Breast epithelium (tissue), 3 donors: ENCODE measurements at regions not wholly inside any gene's neighbourhood (a gene's known extent, or its start where the extent isn't known, plus 50 kb on each side); places are given as distances from the start of the nearest gene placed in this dataset.

Experiments
- POLR2A ChIP-seq: fragments of 450-650 bp; IDR thresholded peaks from one replicate; pipeline ENCODE4 v1.6.1; 2016; ENCODE audit warnings: antibody characterized with exemption, mild to moderate bottlenecking, moderate library complexity
- POLR2AphosphoS5 ChIP-seq, 3 donors: sonication (generic); formaldehyde crosslinking; IDR thresholded peaks; one replicate each; pipeline ENCODE4 v1.6.1; 2017; ENCODE audit warnings: antibody characterized with exemption in 3 of 3
- TF ChIP-seq, protein P1 (sequence below), 3 donors: fragments of 450-650 bp; IDR thresholded peaks; one replicate each; pipeline ENCODE4 v1.5.1; 2016 to 2017; ENCODE audit warnings: antibody characterized with exemption in 3 of 3, mild to moderate bottlenecking in 3 of 3, moderate library complexity in 3 of 3

DNA sequence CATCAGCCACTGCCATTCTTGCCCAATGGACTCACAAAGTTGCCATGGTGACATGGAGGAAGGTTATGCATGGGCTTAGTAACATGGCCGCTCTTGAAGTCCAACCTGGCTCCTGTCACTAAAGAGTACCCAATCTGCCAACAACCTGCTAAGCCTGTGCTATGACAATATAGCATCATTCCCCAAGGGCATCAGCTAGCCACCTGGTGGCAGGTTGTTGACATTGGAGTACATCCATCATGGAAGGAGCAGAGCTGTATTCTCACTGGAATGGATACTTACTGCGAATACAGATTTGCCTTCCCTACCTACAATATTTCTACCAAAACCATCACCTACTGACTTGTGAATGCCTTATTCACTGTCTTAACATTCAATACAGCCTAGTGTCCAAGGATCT lies 138.9 kb upstream of the RORA start:
- TF ChIP-seq, protein P1, sequence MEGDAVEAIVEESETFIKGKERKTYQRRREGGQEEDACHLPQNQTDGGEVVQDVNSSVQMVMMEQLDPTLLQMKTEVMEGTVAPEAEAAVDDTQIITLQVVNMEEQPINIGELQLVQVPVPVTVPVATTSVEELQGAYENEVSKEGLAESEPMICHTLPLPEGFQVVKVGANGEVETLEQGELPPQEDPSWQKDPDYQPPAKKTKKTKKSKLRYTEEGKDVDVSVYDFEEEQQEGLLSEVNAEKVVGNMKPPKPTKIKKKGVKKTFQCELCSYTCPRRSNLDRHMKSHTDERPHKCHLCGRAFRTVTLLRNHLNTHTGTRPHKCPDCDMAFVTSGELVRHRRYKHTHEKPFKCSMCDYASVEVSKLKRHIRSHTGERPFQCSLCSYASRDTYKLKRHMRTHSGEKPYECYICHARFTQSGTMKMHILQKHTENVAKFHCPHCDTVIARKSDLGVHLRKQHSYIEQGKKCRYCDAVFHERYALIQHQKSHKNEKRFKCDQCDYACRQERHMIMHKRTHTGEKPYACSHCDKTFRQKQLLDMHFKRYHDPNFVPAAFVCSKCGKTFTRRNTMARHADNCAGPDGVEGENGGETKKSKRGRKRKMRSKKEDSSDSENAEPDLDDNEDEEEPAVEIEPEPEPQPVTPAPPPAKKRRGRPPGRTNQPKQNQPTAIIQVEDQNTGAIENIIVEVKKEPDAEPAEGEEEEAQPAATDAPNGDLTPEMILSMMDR (IDR thresholded peaks at IDR 0.05), result peak in 1 of 3 donors; percentile 17
- TF ChIP-seq POLR2A (no peak), POLR2AphosphoS5 (IDR thresholded peaks at IDR 0.05) (no peak)
